ENCODE measurements at regions not wholly inside any gene's neighbourhood (a gene's known extent, or its start where the extent isn't known, plus 50 kb on each side); places are given as distances from the start of the nearest gene placed in this dataset.
A peak's percentile ranks its signal among the peaks of the same experiment; 100 is the strongest.

GRCh38 chr20:22348010-22348409, 236.4 kb downstream of the FOXA2 start:
- intact Hi-C loops (cut with micrococcal nuclease; ENCODE audit: unreplicated experiment): no loop called here

GRCh38 chr20:22346716-22347115, 237.7 kb downstream of the FOXA2 start:
- ChIA-PET CTCF (no interaction called here), POLR2A (ENCODE audit: unreplicated experiment) (no interaction called here)
- H3K4me1 ChIP-seq (replicated peaks; ENCODE audit: insufficient read depth): peaks cover 14% of the 10 kb centered on the region
- H4K20me1 ChIP-seq (ENCODE audit: insufficient read depth): no peaks in the 10 kb centered on the region
- no peak overlapping the region for H2AFZ ChIP-seq
- H3K4me2 ChIP-seq: peak overlapping the region; percentile 26
- H3K27ac ChIP-seq: no peak overlapping the region
- H3K27me3 ChIP-seq (ENCODE audit: insufficient read depth, low read depth): no peaks in the 10 kb centered on the region
- BruUV-seq (replicated peaks): no TSS peak
- H3K4me3 ChIP-seq: no peak overlapping the region
- intact Hi-C loops (cut with micrococcal nuclease; ENCODE audit: unreplicated experiment): no loop called here
- H3K9me3 ChIP-seq (ENCODE audit: insufficient read depth, low read depth): no peaks in the 10 kb centered on the region
- H3K36me3 ChIP-seq (ENCODE audit: low read depth): no peaks in the 10 kb centered on the region
- DNase-seq: peak in 1 of 2 experiments; percentile 54
- H3F3A ChIP-seq (ENCODE audit: insufficient read depth, low read depth): 0 out of 2 replicates have a peak, but pooled peaks cover 3% of the 10 kb centered on the region
- no peaks in the 10 kb centered on the region for H3K9me2 ChIP-seq (ENCODE audit: insufficient read depth)
- no peaks in the 10 kb centered on the region for H3K79me2 ChIP-seq (ENCODE audit: low read depth)
- TF ChIP-seq EZH2 (IDR thresholded peaks at IDR 0.05; ENCODE audit: low read depth) (no peak), CTCF (conservative IDR thresholded peaks at IDR 0.05) (no peak)

More at GRCh38 chr20:22348010-22348409, 236.4 kb downstream of the FOXA2 start:
- no peak overlapping the region for H2AFZ ChIP-seq
- H3K9me2 ChIP-seq (ENCODE audit: insufficient read depth): no peaks in the 10 kb centered on the region
- ChIA-PET POLR2A (ENCODE audit: unreplicated experiment) (no interaction called here), CTCF (no interaction called here)
- no peaks in the 10 kb centered on the region for H4K20me1 ChIP-seq (ENCODE audit: insufficient read depth)
- H3K4me2 ChIP-seq: no peak overlapping the region
- no TSS peak for BruUV-seq (replicated peaks)
- H3K27me3 ChIP-seq (ENCODE audit: insufficient read depth, low read depth): no peaks in the 10 kb centered on the region
- H3F3A ChIP-seq (ENCODE audit: insufficient read depth, low read depth): 0 out of 2 replicates have a peak, but pooled peaks cover 3% of the 10 kb centered on the region
- no peaks in the 10 kb centered on the region for H3K36me3 ChIP-seq (ENCODE audit: low read depth)
- H3K27ac ChIP-seq: no peak overlapping the region
- no peaks in the 10 kb centered on the region; the same call in 1 of the 2 replicates for H3K9me3 ChIP-seq (ENCODE audit: insufficient read depth, low read depth)
- no peak for TF ChIP-seq CTCF (conservative IDR thresholded peaks at IDR 0.05)
- no peak for TF ChIP-seq EZH2 (IDR thresholded peaks at IDR 0.05; ENCODE audit: low read depth)
- no peak for DNase-seq
- no peaks in the 10 kb centered on the region for H3K79me2 ChIP-seq (ENCODE audit: low read depth)
- H3K4me1 ChIP-seq (replicated peaks; ENCODE audit: insufficient read depth): peaks cover 10% of the 10 kb centered on the region
- no peak overlapping the region for H3K4me3 ChIP-seq

- no peaks in the 10 kb centered on the region for H3K9me2 ChIP-seq (ENCODE audit: insufficient read depth)
- H4K20me1 ChIP-seq (ENCODE audit: insufficient read depth): no peaks in the 10 kb centered on the region
- CTCF ChIA-PET: no interaction called here
- DNase-seq: no peak
- H3K36me3 ChIP-seq (ENCODE audit: low read depth): no peaks in the 10 kb centered on the region
- H3K27ac ChIP-seq: no peak overlapping the region
- H3F3A ChIP-seq (ENCODE audit: insufficient read depth, low read depth): 0 out of 2 replicates have a peak, but pooled peaks cover 3% of the 10 kb centered on the region
- peaks cover 32% of the 10 kb centered on the region for H3K4me1 ChIP-seq (replicated peaks; ENCODE audit: insufficient read depth)
- no TSS peak for BruUV-seq (replicated peaks)
- H3K4me2 ChIP-seq: no peak overlapping the region
- no peaks in the 10 kb centered on the region for H3K79me2 ChIP-seq (ENCODE audit: low read depth)
- no peaks in the 10 kb centered on the region for H3K9me3 ChIP-seq (ENCODE audit: insufficient read depth, low read depth)
- TF ChIP-seq CTCF (conservative IDR thresholded peaks at IDR 0.05): no peak
- H3K27me3 ChIP-seq (ENCODE audit: insufficient read depth, low read depth): no peaks in the 10 kb centered on the region
- no peak overlapping the region for H3K4me3 ChIP-seq
- H2AFZ ChIP-seq: no peak overlapping the region
- POLR2A ChIA-PET (ENCODE audit: unreplicated experiment): no interaction called here
- intact Hi-C loops (cut with micrococcal nuclease; ENCODE audit: unreplicated experiment): loop anchor here (5.0 kb wide), 1 partner anchor 109 kb away; no protein-coding TSS in a partner anchor
Measured at GRCh38 chr20:22343612-22344011, 240.8 kb downstream of the FOXA2 start.
